ENCODE measurements at regions not wholly inside any gene's neighbourhood (a gene's known extent, or its start where the extent isn't known, plus 50 kb on each side); places are given as distances from the start of the nearest gene placed in this dataset.

DNA sequence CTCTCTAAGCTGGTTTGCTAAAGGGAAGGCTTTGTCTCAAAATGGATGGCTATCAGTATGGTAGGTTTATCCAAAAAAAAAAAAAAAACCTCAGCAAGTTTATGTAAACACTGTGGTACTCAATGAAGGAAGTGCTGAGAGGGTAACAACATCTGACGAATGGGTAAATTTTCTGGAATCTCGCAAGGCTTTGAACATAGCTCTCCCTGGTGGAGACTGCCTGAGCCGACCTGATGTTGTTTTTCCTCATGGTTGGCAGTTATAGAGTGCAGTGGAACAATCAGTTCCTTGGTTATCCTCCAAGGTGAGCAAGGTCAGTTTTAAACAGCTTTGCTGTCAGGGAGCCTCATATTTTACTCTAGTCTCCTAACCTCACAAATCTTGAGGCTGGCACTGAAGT is 94.6 kb downstream of the ZPLD1 start:
- no peak overlapping the region for H3K27ac Mint-ChIP-seq
- no peaks in the 10 kb centered on the region for H3K36me3 Mint-ChIP-seq (ENCODE audit: low read depth)
- no peaks in the 10 kb centered on the region for H3K9me3 Mint-ChIP-seq
- no peak overlapping the region for H3K4me3 Mint-ChIP-seq
- peaks cover 10% of the 10 kb centered on the region for H3K27me3 Mint-ChIP-seq
- peaks cover 5% of the 10 kb centered on the region for H3K4me1 Mint-ChIP-seq (ENCODE audit: low read depth)
- no peak for DNase-seq

DNA sequence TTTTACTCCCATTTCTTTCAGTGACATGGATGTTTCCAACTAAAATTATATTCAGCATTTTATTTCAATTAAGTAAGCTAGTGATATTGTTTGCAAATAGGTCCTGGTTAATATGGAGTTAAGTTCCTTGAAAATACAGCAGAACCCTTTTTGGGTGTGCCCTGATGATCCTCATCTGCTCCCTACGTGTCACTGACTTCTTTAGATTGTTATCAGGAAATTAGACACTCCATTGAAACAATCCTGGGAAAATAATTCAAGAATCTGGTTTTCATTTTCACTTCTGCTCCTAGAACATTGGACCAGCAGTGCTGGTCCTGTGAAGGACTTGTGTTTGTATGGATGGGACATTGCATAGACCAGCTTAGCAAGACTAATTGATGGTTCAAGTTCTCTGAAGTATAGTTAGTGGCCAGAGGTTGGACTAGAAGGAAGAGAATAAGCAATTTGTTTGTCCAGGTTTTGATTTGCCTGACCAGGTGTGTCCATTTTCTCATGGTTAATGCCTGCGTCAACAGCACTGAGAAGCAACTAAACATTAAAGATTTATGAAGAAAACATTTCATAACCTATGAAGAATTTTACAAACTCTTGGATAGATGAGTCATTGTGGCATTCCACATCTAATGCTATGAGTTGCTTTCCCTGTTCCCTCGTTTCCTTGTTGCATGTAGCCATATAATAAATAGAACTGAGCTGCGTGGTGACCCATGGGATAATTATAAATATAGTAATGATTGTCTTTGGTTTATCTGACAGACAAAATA is 95.8 kb downstream of the ZPLD1 start:
- H3K4me1 Mint-ChIP-seq (ENCODE audit: low read depth): peaks cover 5% of the 10 kb centered on the region
- no peak overlapping the region for H3K4me3 Mint-ChIP-seq
- no peak for DNase-seq
- peaks cover 7% of the 10 kb centered on the region for H3K27me3 Mint-ChIP-seq
- no peak overlapping the region for H3K27ac Mint-ChIP-seq
- H3K9me3 Mint-ChIP-seq: no peaks in the 10 kb centered on the region
- H3K36me3 Mint-ChIP-seq (ENCODE audit: low read depth): no peaks in the 10 kb centered on the region

- no peak for DNase-seq
- Mint-ChIP-seq H3K27ac (no peak overlapping the region), H3K27me3 (peaks cover 7% of the 10 kb centered on the region), H3K36me3 (ENCODE audit: low read depth) (no peaks in the 10 kb centered on the region), H3K4me3 (no peak overlapping the region), H3K4me1 (ENCODE audit: low read depth) (peaks cover 5% of the 10 kb centered on the region), H3K9me3 (no peaks in the 10 kb centered on the region)
Observed at GRCh38 chr3:102531686-102532085, 96.9 kb downstream of the ZPLD1 start.

DNA sequence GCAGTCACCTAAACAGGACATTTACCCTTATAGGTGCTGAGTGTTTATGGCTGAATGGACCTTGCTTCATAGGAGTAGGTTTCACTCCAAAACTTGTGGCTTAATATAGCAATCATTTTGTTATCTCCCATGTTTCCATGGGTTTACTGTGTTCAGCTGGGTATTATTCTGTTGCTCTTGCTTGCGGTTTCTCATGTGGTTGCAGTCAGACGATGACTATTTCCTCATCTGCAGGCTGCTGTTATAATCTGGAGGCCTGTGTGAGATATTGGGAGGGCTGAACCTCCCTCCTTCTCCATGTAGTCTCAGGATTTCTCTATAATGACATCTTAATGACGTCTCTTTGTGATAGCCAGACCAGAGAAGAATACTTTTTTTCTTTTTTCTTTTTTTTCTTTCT is 98.1 kb downstream of the ZPLD1 start:
- Mint-ChIP-seq H3K27ac (no peak overlapping the region), H3K27me3 (peaks cover 7% of the 10 kb centered on the region), H3K36me3 (ENCODE audit: low read depth) (no peaks in the 10 kb centered on the region), H3K4me3 (no peak overlapping the region), H3K9me3 (no peaks in the 10 kb centered on the region), H3K4me1 (ENCODE audit: low read depth) (peaks cover 5% of the 10 kb centered on the region)
- no peak for DNase-seq

- no peak for DNase-seq
- Mint-ChIP-seq H3K9me3 (no peaks in the 10 kb centered on the region), H3K4me1 (ENCODE audit: low read depth) (peaks cover 5% of the 10 kb centered on the region), H3K27me3 (peaks cover 6% of the 10 kb centered on the region), H3K27ac (no peak overlapping the region), H3K4me3 (no peak overlapping the region), H3K36me3 (ENCODE audit: low read depth) (no peaks in the 10 kb centered on the region)
Observed at GRCh38 chr3:102533784-102534183, 99.0 kb downstream of the ZPLD1 start.

GRCh38 chr3:102536456-102536855 is 101.6 kb downstream of the ZPLD1 start:
- no peak for DNase-seq
- Mint-ChIP-seq H3K27me3 (peaks cover 7% of the 10 kb centered on the region), H3K9me3 (no peaks in the 10 kb centered on the region), H3K27ac (no peak overlapping the region), H3K4me3 (no peak overlapping the region), H3K4me1 (ENCODE audit: low read depth) (peaks cover 5% of the 10 kb centered on the region), H3K36me3 (ENCODE audit: low read depth) (no peaks in the 10 kb centered on the region)

- Mint-ChIP-seq H3K4me1 (ENCODE audit: low read depth) (peaks cover 5% of the 10 kb centered on the region), H3K27ac (no peak overlapping the region), H3K4me3 (no peak overlapping the region), H3K27me3 (peaks cover 11% of the 10 kb centered on the region), H3K36me3 (ENCODE audit: low read depth) (no peaks in the 10 kb centered on the region), H3K9me3 (no peaks in the 10 kb centered on the region)
- no peak for DNase-seq
Observed at GRCh38 chr3:102537123-102537522, 102.3 kb downstream of the ZPLD1 start.

GRCh38 chr3:102544741-102545140 is 109.9 kb downstream of the ZPLD1 start:
- Mint-ChIP-seq H3K4me3 (no peak overlapping the region), H3K4me1 (ENCODE audit: low read depth) (no peaks in the 10 kb centered on the region), H3K9me3 (no peaks in the 10 kb centered on the region), H3K27ac (no peak overlapping the region), H3K36me3 (ENCODE audit: low read depth) (no peaks in the 10 kb centered on the region), H3K27me3 (peaks cover 11% of the 10 kb centered on the region)
- DNase-seq: no peak

DNA sequence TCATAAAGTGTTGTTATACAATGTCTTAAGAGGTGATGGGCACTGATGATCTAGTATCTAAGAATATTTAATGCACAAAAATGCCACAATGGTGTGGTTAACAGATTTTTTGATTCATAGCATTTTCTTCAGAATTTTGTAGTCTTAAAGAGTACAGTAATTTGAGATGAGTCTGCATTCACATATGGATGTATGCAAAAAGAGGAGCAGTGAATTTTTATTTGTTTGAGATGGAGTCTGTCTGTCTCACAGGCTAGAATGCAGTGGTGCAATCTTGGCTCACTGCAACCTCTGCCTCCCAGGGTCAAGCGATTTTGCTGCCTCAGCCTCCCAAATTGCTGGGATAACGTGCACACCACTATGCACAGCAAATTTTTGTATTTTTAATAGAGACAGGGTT is 110.5 kb downstream of the ZPLD1 start:
- H3K36me3 Mint-ChIP-seq (ENCODE audit: low read depth): no peaks in the 10 kb centered on the region
- peaks cover 8% of the 10 kb centered on the region for H3K27me3 Mint-ChIP-seq
- no peak overlapping the region for H3K27ac Mint-ChIP-seq
- DNase-seq: no peak
- H3K9me3 Mint-ChIP-seq: no peaks in the 10 kb centered on the region
- no peaks in the 10 kb centered on the region for H3K4me1 Mint-ChIP-seq (ENCODE audit: low read depth)
- H3K4me3 Mint-ChIP-seq: no peak overlapping the region

DNA sequence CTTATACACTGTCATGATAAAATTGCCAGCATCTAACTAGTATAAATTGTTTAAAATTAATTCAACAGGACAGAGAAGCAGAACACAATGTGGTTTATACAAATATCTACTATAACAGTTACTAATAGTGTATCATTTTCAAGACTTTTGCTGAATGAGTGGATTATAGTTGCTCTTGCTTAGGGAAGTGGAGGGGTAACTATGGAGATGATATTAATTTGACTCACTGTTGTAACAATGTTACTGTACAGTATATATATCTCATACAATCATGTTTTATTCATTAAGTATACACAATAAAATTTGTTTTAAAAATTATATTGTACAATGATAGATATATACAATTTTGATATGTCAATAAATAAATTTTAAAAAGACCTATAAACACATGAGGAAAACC is 119.1 kb downstream of the ZPLD1 start:
- Mint-ChIP-seq H3K36me3 (ENCODE audit: low read depth) (no peaks in the 10 kb centered on the region), H3K27me3 (peaks cover 4% of the 10 kb centered on the region), H3K27ac (no peak overlapping the region), H3K4me3 (no peak overlapping the region), H3K9me3 (no peaks in the 10 kb centered on the region), H3K4me1 (ENCODE audit: low read depth) (no peaks in the 10 kb centered on the region)
- no peak for DNase-seq

DNA sequence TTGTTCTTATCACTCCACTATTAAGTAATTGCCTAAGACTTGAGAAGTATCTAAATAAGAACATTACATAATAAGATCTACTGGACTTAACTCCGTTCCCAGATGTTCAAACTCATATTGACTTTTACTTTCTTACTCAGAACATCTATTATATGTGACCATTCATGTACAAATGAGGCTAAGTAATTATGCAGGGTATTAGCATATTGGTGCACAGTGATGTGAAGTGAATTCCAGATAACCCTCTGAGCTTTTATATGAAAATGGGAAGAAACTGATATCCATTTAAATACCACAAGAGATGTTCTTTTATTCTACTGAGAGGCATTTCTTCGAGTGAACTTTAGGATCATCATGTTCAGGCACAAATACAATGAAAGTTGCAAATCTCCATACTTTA is 135.7 kb downstream of the ZPLD1 start:
- Mint-ChIP-seq H3K27me3 (peaks cover 16% of the 10 kb centered on the region), H3K36me3 (ENCODE audit: low read depth) (no peaks in the 10 kb centered on the region), H3K4me3 (no peak overlapping the region), H3K9me3 (no peaks in the 10 kb centered on the region), H3K27ac (no peak overlapping the region), H3K4me1 (ENCODE audit: low read depth) (no peaks in the 10 kb centered on the region)
- no peak for DNase-seq

DNA sequence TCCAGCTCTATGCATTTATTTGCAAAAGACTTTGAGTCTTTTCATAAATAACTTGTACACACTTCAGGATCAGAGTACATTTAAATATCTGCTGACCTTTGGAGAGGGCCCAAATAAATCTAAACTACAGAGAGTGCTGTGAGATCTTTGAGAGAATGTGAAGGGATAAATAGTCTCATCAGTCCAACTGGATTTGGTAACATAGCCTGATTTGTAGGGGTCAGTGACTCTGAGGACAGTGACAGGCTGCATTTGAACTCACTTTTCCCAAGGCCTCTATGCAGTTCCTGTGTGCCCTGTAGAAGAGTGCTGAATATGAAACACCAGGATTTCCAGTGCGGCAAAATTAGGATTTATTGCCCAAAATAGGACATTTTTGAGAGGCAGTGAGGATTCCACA is 136.2 kb downstream of the ZPLD1 start:
- Mint-ChIP-seq H3K27me3 (peaks cover 15% of the 10 kb centered on the region), H3K4me1 (ENCODE audit: low read depth) (no peaks in the 10 kb centered on the region), H3K9me3 (no peaks in the 10 kb centered on the region), H3K36me3 (ENCODE audit: low read depth) (no peaks in the 10 kb centered on the region), H3K4me3 (no peak overlapping the region), H3K27ac (no peak overlapping the region)
- DNase-seq: no peak

DNA sequence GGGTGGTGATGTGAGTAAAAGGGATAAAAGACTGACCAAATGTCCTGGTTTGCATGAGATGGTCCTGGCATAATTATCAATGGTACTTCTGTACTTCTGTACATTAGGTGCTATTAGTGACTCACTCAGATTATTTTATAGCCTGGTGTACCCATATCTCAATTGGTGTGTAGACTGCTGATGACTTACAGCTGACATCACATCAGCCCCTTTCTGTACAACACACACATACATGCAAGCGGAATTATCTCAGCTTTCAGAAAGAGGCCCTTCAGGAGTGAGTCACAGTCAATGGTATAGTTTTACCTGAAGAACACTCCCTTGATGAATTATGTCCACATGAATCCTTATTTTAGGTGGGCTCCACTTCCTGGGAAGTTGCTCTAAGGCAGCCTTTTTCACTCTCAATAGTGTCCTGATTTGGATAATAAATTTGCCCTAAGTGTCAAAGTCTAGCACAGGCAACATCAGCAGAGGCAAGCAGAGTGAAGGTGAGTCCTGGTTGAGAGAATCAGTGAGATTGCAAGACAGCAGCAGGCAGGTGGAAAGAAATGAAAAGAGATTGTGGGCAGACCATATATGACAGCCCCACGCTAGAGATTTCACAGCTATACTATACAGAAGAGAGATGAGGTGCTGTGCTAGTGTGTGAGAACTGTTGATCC is 137.0 kb downstream of the ZPLD1 start:
- H3K36me3 Mint-ChIP-seq (ENCODE audit: low read depth): no peaks in the 10 kb centered on the region
- no peak overlapping the region for H3K4me3 Mint-ChIP-seq
- peaks cover 9% of the 10 kb centered on the region for H3K27me3 Mint-ChIP-seq
- no peak overlapping the region for H3K27ac Mint-ChIP-seq
- H3K9me3 Mint-ChIP-seq: no peaks in the 10 kb centered on the region
- DNase-seq: no peak
- no peaks in the 10 kb centered on the region for H3K4me1 Mint-ChIP-seq (ENCODE audit: low read depth)

GRCh38 chr3:102573483-102574028 is 138.7 kb downstream of the ZPLD1 start:
- Mint-ChIP-seq H3K4me3 (no peak overlapping the region), H3K36me3 (ENCODE audit: low read depth) (no peaks in the 10 kb centered on the region), H3K27me3 (no peaks in the 10 kb centered on the region), H3K4me1 (ENCODE audit: low read depth) (no peaks in the 10 kb centered on the region), H3K9me3 (no peaks in the 10 kb centered on the region), H3K27ac (no peak overlapping the region)
- no peak for DNase-seq

GRCh38 chr3:102574355-102574754 is 139.5 kb downstream of the ZPLD1 start:
- Mint-ChIP-seq H3K9me3 (no peaks in the 10 kb centered on the region), H3K4me1 (ENCODE audit: low read depth) (no peaks in the 10 kb centered on the region), H3K36me3 (ENCODE audit: low read depth) (no peaks in the 10 kb centered on the region), H3K27me3 (no peaks in the 10 kb centered on the region), H3K27ac (no peak overlapping the region), H3K4me3 (no peak overlapping the region)
- DNase-seq: no peak

Measured in activated T-cell treated with anti-CD3 and anti-CD28 coated beads, Interleukin-2, amount 50 U/mL, for 24 hours (primary cell).